ENCODE measurements at regions not wholly inside any gene's neighbourhood (a gene's known extent, or its start where the extent isn't known, plus 50 kb on each side); places are given as distances from the start of the nearest gene placed in this dataset.
A peak's percentile ranks its signal among the peaks of the same experiment; 100 is the strongest.

GRCh38 chr6:40817369-40817768 lies 221.7 kb downstream of the UNC5CL start:
- DNase-seq (ENCODE audit: low read depth): no peak

GRCh38 chr6:40816601-40817000 lies 222.4 kb downstream of the UNC5CL start:
- H3K4me3 ChIP-seq (ENCODE audit: low read depth, low read length): no peak overlapping the region
- DNase-seq (ENCODE audit: low read depth): no peak
- TF ChIP-seq CTCF (conservative IDR thresholded peaks at IDR 0.05; ENCODE audit: low read depth, low read length): no peak

More at GRCh38 chr6:40817369-40817768, 221.7 kb downstream of the UNC5CL start:
- H3K4me3 ChIP-seq (ENCODE audit: low read depth, low read length): no peak overlapping the region
- TF ChIP-seq CTCF (conservative IDR thresholded peaks at IDR 0.05; ENCODE audit: low read depth, low read length): no peak

- TF ChIP-seq CTCF (conservative IDR thresholded peaks at IDR 0.05; ENCODE audit: low read depth, low read length): no peak
- no peak for DNase-seq (ENCODE audit: low read depth)
- H3K4me3 ChIP-seq (ENCODE audit: low read depth, low read length): no peak overlapping the region
These were observed 223.3 kb downstream of the UNC5CL start for GRCh38 chr6:40815731-40816130.

- no peak overlapping the region for H3K4me3 ChIP-seq (ENCODE audit: low read depth, low read length)
- DNase-seq (ENCODE audit: low read depth): no peak
- no peak for TF ChIP-seq CTCF (conservative IDR thresholded peaks at IDR 0.05; ENCODE audit: low read depth, low read length)
These were observed 223.0 kb upstream of the LRFN2 start for GRCh38 chr6:40810171-40810570.

GRCh38 chr6:40809627-40810026 lies 222.5 kb upstream of the LRFN2 start:
- H3K4me3 ChIP-seq (ENCODE audit: low read depth, low read length): no peak overlapping the region
- TF ChIP-seq CTCF (conservative IDR thresholded peaks at IDR 0.05; ENCODE audit: low read depth, low read length): no peak
- DNase-seq (ENCODE audit: low read depth): no peak

- peak overlapping the region; percentile 4 for H3K4me3 ChIP-seq (ENCODE audit: low read depth, low read length)
- peak; percentile 49 for DNase-seq (ENCODE audit: low read depth)
- TF ChIP-seq CTCF (conservative IDR thresholded peaks at IDR 0.05; ENCODE audit: low read depth, low read length): no peak
These were observed 220.3 kb upstream of the LRFN2 start for GRCh38 chr6:40807484-40807883.

- H3K4me3 ChIP-seq (ENCODE audit: low read depth, low read length): no peak overlapping the region
- no peak for DNase-seq (ENCODE audit: low read depth)
- no peak for TF ChIP-seq CTCF (conservative IDR thresholded peaks at IDR 0.05; ENCODE audit: low read depth, low read length)
These were observed 219.2 kb upstream of the LRFN2 start for GRCh38 chr6:40806256-40806864.
